Activated T-helper 17 cell treated with anti-CD3 and anti-CD28 coated beads, Interleukin-2, amount 50 U/mL, for 72 hours (primary cell): ENCODE measurements at regions not wholly inside any gene's neighbourhood (a gene's known extent, or its start where the extent isn't known, plus 50 kb on each side); places are given as distances from the start of the nearest gene placed in this dataset.

Experiments
- ATAC-seq: fragments of 150-1000 bp; cut with Tn5 transposase; replicated peaks from 2 replicates; pipeline ENCODE4 v1.10.0; 2021; ENCODE audit warnings: mild to moderate bottlenecking, moderate library complexity
- H3K27ac Mint-ChIP-seq: one replicate; pipeline ENCODE4 v1.8.0; 2022; ENCODE audit warnings: mixed read lengths
- H3K27me3 Mint-ChIP-seq: one replicate; pipeline ENCODE4 v1.8.0; 2022; ENCODE audit warnings: mixed read lengths
- H3K36me3 Mint-ChIP-seq: one replicate; pipeline ENCODE4 v1.8.0; 2022; ENCODE audit warnings: low read depth, mild to moderate bottlenecking, mixed read lengths
- H3K4me1 Mint-ChIP-seq: one replicate; pipeline ENCODE4 v1.8.0; 2022; ENCODE audit warnings: mixed read lengths
- H3K4me3 Mint-ChIP-seq: one replicate; pipeline ENCODE4 v1.8.0; 2022; ENCODE audit warnings: mild to moderate bottlenecking, mixed read lengths
- H3K9me3 Mint-ChIP-seq: one replicate; pipeline ENCODE4 v1.8.0; 2022; ENCODE audit warnings: mixed read lengths

GRCh38 chr10:130726996-130727725 is 584.4 kb downstream of the TCERG1L start:
- no peaks in the 10 kb centered on the region for H3K36me3 Mint-ChIP-seq
- H3K9me3 Mint-ChIP-seq = no peaks in the 10 kb centered on the region
- H3K27ac Mint-ChIP-seq = no peak overlapping the region
- no peaks in the 10 kb centered on the region for H3K4me1 Mint-ChIP-seq
- peaks cover 6% of the 10 kb centered on the region for H3K27me3 Mint-ChIP-seq
- H3K4me3 Mint-ChIP-seq = no peak overlapping the region
- ATAC-seq = no peak

DNA sequence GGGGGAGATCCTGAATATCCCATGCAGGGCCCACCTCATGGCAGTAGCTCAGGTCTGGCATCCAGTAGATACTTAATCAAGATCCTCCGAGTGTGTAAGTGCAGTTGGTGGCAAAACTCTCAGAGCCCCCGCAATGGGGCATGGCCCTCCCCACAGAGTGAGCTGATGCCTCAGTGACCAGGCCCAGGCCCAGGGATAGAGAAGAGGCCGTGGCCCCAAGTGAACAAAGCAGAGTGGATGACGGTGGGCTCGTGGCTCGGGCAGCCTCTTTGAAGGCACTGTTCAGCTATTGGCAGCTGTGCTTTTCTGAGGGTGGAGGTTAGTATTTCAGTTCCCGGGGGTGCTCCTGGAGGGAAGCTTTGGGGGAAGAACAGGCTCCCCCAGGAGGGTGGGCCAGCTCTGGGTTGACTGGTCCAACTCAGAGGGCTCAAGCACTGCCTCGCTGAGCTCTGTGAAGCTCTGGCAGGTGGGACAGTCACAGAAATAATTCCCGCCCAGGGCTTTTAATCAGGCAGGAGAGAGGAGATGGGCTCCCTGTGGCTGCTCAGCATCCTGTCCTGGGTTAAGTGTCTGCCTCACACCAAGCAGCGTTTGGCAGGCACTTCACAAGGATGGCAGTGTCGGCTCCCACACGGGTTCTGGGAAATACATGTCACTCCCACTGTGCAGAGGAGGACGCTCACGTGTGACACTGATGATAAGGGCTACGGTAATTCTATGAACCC is 583.6 kb downstream of the TCERG1L start:
- Mint-ChIP-seq H3K4me3 (no peak overlapping the region), H3K27ac (no peak overlapping the region), H3K27me3 (peaks cover 6% of the 10 kb centered on the region), H3K36me3 (no peaks in the 10 kb centered on the region), H3K4me1 (no peaks in the 10 kb centered on the region), H3K9me3 (no peaks in the 10 kb centered on the region)
- no peak for ATAC-seq

GRCh38 chr10:130728531-130729215 is 582.8 kb downstream of the TCERG1L start:
- Mint-ChIP-seq H3K36me3 (no peaks in the 10 kb centered on the region), H3K9me3 (no peaks in the 10 kb centered on the region), H3K27ac (no peak overlapping the region), H3K4me1 (no peaks in the 10 kb centered on the region), H3K27me3 (peaks cover 6% of the 10 kb centered on the region), H3K4me3 (no peak overlapping the region)
- ATAC-seq = no peak

DNA sequence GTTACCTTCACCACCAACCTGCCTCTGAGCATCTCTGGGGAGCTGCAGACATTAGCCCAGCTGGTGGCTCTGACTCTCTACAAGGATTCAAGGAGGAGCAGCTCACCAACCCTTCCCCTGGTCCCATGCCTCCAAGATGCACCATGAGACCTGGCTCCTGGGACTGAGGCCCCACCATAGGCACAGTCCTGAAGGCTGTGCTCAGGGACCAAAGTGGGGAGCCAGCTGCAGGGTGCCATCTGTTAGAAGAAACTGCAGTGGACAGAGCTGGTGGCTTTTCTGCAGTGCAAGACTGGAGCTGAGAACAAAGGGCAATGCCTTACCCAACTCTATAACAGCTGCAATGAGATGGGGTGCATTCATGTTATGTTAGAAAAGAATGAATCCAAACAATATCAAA is 581.6 kb downstream of the TCERG1L start:
- peaks cover 6% of the 10 kb centered on the region for H3K27me3 Mint-ChIP-seq
- no peaks in the 10 kb centered on the region for H3K36me3 Mint-ChIP-seq
- H3K27ac Mint-ChIP-seq = no peak overlapping the region
- H3K9me3 Mint-ChIP-seq = peaks cover 7% of the 10 kb centered on the region
- no peak overlapping the region for H3K4me3 Mint-ChIP-seq
- H3K4me1 Mint-ChIP-seq = no peaks in the 10 kb centered on the region
- no peak for ATAC-seq

- no peak for ATAC-seq
- peaks cover 20% of the 10 kb centered on the region for H3K9me3 Mint-ChIP-seq
- no peak overlapping the region for H3K4me3 Mint-ChIP-seq
- H3K27ac Mint-ChIP-seq = no peak overlapping the region
- peaks cover 5% of the 10 kb centered on the region for H3K27me3 Mint-ChIP-seq
- H3K4me1 Mint-ChIP-seq = no peaks in the 10 kb centered on the region
- no peaks in the 10 kb centered on the region for H3K36me3 Mint-ChIP-seq
These were observed 574.3 kb downstream of the TCERG1L start for GRCh38 chr10:130737186-130737585.

DNA sequence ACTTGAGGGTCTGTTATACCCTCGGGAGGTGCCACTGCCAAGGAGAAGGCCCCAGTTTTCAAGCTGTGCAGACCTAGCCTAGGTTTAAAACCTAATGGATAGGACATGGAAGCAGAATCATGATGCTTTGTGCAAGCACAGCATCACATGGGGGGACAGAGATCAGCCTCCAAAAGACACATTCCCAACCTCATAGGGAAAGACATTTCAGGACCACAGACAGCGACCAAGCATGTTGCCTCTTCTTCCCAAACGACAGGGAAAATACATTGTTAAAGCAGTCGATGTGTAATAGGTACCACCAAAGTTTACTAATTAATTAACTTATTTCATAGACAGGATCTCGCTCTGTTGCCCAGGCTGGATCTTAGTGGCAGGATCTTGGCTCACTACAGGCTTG is 573.9 kb downstream of the TCERG1L start:
- Mint-ChIP-seq H3K9me3 (peaks cover 20% of the 10 kb centered on the region), H3K27ac (no peak overlapping the region), H3K4me1 (no peaks in the 10 kb centered on the region), H3K27me3 (peaks cover 5% of the 10 kb centered on the region), H3K4me3 (no peak overlapping the region), H3K36me3 (no peaks in the 10 kb centered on the region)
- ATAC-seq = no peak

DNA sequence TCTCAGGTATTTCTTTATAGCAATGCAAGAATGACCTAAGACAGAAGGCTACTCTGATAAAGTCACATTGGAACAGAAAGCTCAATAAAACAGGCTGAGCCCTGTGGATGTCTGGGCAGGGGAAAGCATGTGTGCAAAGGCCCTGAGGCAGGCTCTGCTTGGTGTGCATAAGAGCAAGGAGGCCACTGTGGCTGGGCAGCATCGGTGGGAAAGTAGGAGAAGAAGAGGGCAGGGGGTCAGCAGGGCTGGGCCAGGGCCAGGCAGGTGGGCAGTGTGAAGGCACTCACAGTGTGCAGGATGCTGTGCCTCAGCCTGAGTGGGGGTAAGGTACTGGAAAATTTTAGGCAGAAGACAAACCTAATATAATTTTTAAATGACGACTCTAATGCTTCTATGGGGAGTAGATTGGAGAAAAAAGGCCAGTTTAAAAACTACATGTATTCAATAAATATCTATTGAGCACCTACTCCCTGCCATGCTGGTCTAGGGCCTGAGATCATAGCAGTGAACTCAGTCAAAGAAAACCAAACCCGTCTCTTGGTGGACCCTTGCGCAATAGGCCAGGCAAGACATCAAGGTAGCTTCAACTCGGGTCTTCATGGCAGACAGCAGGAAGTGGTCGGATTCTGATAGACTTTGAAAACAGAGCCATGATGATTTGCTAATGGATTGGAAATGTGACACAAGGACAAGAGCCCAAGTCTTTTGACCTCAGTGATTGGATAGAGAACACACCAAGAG is 572.3 kb downstream of the TCERG1L start:
- Mint-ChIP-seq H3K27me3 (peaks cover 6% of the 10 kb centered on the region), H3K4me1 (no peaks in the 10 kb centered on the region), H3K4me3 (no peak overlapping the region), H3K27ac (no peak overlapping the region), H3K36me3 (no peaks in the 10 kb centered on the region), H3K9me3 (peaks cover 18% of the 10 kb centered on the region)
- no peak for ATAC-seq

DNA sequence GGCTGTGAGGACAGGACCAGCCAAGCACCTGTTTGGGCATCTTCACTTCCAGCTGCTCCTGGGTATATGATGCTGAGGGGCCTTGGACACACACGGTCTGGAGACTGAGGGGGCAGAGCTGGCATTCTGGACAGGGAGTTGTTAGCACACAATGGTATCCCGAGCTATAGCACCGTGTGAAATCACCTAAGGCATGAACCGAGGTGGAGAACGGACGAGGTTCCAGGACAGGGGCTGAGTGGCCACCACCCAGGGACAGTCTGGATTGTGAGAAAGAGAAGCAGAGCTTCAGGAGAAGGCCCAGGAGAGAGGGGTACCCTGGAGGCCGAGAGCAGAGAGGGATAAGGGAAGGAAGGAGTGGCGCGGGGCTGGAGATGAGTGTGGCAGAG is 571.8 kb downstream of the TCERG1L start:
- H3K27me3 Mint-ChIP-seq = peaks cover 4% of the 10 kb centered on the region
- no peak for ATAC-seq

GRCh38 chr10:130740166-130740565 is 571.4 kb downstream of the TCERG1L start:
- ATAC-seq = no peak
- Mint-ChIP-seq H3K27me3 (peaks cover 4% of the 10 kb centered on the region), H3K9me3 (peaks cover 12% of the 10 kb centered on the region), H3K36me3 (no peaks in the 10 kb centered on the region), H3K4me3 (no peak overlapping the region), H3K4me1 (no peaks in the 10 kb centered on the region), H3K27ac (no peak overlapping the region)

More for the DNA sequence above, 571.8 kb downstream of the TCERG1L start:
- no peak overlapping the region for H3K27ac Mint-ChIP-seq
- peaks cover 13% of the 10 kb centered on the region for H3K9me3 Mint-ChIP-seq
- no peaks in the 10 kb centered on the region for H3K36me3 Mint-ChIP-seq
- no peaks in the 10 kb centered on the region for H3K4me1 Mint-ChIP-seq
- no peak overlapping the region for H3K4me3 Mint-ChIP-seq

DNA sequence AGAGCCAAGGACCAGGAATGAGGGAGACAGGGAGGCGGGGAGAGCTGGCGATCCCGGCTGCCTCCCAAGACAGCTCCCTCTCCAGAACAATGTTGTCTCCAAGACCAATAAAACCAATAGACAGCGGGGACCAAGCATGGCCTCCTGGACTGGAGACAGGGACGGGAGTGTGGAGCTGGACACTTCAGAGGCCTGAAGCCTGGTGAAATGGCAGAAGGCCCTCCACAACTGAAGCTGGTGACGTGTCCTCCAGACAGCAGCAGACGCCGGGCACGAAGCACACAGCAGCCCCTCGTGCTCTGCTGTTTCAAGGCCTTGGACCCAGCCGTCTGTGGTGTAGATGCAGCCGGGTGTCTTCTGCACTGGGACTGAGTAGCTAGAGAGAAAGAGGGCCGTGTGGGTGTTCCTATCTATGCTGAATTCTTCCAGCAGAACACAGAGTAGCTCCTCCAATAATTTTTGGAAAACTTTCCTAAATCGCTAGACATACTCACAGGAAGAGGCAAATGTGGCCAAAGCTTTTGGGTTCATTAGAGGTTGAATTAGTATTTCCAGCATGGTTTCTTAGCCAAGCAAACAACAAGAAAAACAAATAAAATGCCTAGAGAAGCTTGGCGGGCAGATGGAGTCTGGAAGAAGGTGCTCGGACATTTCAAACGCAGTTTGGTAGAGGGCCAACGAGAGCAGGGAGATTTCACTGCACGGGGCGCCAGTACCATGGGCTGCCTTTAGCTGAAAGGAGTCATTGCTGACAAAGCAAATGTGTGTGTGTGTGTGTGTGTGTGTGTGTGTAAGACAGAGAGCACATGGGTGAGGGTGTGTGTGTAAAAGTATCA is 570.4 kb downstream of the TCERG1L start:
- Mint-ChIP-seq H3K27ac (no peak overlapping the region), H3K36me3 (no peaks in the 10 kb centered on the region), H3K9me3 (peaks cover 8% of the 10 kb centered on the region), H3K4me1 (no peaks in the 10 kb centered on the region), H3K27me3 (peaks cover 4% of the 10 kb centered on the region), H3K4me3 (no peak overlapping the region)
- ATAC-seq = no peak

DNA sequence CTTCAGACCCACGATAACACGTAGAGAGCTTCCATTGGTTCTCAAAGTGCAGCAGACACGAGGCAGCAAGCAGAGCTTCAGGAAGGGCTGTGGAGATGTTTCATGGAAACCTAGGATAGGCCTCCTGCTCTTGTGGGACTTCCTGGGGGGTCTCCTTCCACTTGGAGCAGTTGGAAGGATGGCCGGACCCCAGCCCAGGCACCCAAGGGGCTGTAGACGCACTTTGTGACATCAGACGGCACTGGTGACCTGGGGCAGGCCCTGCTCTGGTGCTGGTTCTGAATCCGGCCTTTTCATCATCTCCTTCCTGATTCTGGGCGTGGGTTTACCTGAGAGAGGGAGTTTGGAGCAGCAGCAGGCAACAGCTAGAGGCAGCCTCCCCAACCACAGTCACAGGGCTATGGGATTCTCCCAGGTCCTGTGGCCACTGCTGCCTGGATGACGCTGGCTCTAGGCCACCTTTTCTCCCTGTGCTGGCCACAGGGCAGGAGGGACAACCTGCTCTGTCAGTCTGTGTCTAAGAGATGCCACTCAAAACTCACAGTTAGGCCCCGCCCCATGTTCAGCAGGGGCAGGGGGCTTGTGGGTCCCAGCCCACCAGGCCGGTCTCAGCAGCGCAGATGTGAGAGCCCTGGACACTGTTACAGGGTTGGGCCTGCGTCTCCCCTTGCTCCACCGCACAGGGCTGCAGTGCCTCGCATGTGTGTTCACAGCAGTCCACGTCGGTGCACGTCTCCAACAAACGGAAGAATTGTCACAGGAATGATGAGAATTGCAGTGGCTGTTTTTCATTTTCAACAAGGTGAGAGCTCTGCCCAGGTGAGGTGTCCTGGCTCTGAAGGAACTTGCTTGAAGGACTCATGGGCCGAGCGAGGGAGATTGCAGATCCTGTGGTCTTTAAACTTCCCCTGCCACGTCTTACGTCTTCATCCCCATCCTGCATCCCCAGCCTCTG is 569.3 kb downstream of the TCERG1L start:
- Mint-ChIP-seq H3K36me3 (no peaks in the 10 kb centered on the region), H3K27ac (no peak overlapping the region), H3K4me3 (no peak overlapping the region), H3K9me3 (peaks cover 8% of the 10 kb centered on the region), H3K27me3 (peaks cover 4% of the 10 kb centered on the region), H3K4me1 (no peaks in the 10 kb centered on the region)
- ATAC-seq = no peak

DNA sequence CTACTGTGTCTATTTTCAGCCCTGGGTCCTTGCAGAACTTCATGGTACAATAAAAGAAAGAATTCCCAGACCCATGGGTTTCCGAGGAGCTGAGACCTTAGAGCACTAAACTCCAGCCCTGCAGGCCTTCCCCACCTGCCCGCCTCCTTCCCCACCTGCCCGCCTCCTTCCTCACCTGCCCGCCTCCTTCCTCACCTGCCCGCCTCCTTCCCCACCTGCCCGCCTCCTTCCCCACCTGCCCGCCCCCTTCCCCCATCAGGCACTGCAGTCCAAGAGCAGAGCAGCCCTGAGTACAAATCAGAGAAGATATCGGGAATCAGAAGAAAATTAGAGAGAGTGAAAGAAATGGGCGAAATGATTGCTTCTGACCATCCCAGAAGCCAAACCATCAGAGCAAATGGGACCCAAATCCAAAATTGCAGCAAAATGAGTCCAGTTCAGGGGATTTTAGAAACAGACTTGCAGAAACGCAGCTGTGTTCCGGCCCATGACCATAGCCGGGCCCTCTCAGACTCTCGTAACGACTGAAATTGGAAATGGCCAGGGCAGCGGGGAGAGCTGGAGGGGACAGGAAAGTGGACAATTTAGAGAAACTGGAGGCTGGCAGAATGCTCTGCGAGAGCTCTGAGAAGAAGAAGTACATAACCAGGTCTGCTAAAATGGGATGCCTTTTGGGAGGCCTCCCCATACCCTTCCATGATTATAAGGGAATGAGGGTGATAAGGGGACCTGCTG is 568.4 kb downstream of the TCERG1L start:
- Mint-ChIP-seq H3K4me1 (no peaks in the 10 kb centered on the region), H3K4me3 (no peak overlapping the region), H3K36me3 (no peaks in the 10 kb centered on the region), H3K27ac (no peak overlapping the region), H3K27me3 (peaks cover 4% of the 10 kb centered on the region), H3K9me3 (peaks cover 5% of the 10 kb centered on the region)
- ATAC-seq = no peak
